Suprapubic skin (tissue), 3 donors: ENCODE measurements at regions not wholly inside any gene's neighbourhood (a gene's known extent, or its start where the extent isn't known, plus 50 kb on each side); places are given as distances from the start of the nearest gene placed in this dataset.

Source experiments
- POLR2AphosphoS5 ChIP-seq, 3 donors: sonication (generic); formaldehyde crosslinking; IDR thresholded peaks; one replicate each; pipeline ENCODE4 v1.6.1; 2017; ENCODE audit warnings: antibody characterized with exemption in 3 of 3
- TF ChIP-seq, protein P1 (sequence below), 2 donors: fragments of 200-600 bp in 1 of 2; fragments of 450-650 bp in 1 of 2; sonication (generic) in 1 of 2; IDR thresholded peaks; one replicate each; pipeline ENCODE4 v1.5.1; 2016 to 2019; ENCODE audit warnings: antibody characterized with exemption in 2 of 2, mild to moderate bottlenecking in 1 of 2, moderate library complexity in 1 of 2

DNA sequence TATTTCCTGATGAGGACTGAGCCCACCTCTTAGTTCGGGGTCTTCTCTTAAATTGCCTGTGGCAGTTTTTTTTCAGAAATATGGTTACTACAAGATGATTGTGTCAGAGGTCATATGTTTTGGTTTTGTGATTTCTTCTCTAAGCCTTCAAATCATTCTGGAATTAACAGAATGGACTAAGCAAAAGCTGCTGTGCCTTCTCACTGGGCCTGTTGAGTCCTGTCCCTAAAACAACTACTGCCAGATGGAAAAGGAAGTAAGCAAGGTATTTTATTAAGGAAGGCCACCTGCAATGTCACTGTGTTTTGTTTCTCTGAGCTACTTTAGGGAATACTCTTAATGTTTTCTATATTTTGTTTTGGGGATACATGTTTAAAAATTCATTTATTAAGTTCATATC is 470.8 kb downstream of the PCDH20 start:
- TF ChIP-seq, protein P1, sequence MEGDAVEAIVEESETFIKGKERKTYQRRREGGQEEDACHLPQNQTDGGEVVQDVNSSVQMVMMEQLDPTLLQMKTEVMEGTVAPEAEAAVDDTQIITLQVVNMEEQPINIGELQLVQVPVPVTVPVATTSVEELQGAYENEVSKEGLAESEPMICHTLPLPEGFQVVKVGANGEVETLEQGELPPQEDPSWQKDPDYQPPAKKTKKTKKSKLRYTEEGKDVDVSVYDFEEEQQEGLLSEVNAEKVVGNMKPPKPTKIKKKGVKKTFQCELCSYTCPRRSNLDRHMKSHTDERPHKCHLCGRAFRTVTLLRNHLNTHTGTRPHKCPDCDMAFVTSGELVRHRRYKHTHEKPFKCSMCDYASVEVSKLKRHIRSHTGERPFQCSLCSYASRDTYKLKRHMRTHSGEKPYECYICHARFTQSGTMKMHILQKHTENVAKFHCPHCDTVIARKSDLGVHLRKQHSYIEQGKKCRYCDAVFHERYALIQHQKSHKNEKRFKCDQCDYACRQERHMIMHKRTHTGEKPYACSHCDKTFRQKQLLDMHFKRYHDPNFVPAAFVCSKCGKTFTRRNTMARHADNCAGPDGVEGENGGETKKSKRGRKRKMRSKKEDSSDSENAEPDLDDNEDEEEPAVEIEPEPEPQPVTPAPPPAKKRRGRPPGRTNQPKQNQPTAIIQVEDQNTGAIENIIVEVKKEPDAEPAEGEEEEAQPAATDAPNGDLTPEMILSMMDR (IDR thresholded peaks at IDR 0.05): no peak
- no peak for TF ChIP-seq POLR2AphosphoS5 (IDR thresholded peaks at IDR 0.05)
